HepG2 (cell line): ENCODE measurements at regions not wholly inside any gene's neighbourhood (a gene's known extent, or its start where the extent isn't known, plus 50 kb on each side); places are given as distances from the start of the nearest gene placed in this dataset.

ENCODE experiments used
- ATAC-seq: fragments of 200-7000 bp; cut with Tn5 transposase; 3 replicates; pipeline ENCODE4 v1.9.1; 2020; ENCODE audit warnings: mild to moderate bottlenecking, moderate library complexity
- BruUV-seq: library from RNA; stranded (reverse); fragments of 400-500 nt; replicated peaks from 2 replicates; lab custom pipeline; 2021; lab: Mats Ljungman, UMichigan
- CTCF ChIA-PET: fragments of 300-600 bp; formaldehyde crosslinking; extraction: SDS; loops from one replicate; lab custom pipeline; 2021; ENCODE audit warnings: low total read pairs, inconsistent platforms, low intra/inter-chr PET ratio; lab: Yijun Ruan, JAX
- POLR2A ChIA-PET: fragments of 350-600 bp; sonication (Branson Sonifier 250); formaldehyde crosslinking; loops from one replicate; lab custom pipeline; 2020; ENCODE audit warnings: antibody characterized with exemption, inconsistent platforms; lab: Yijun Ruan, JAX
- DNase-seq: peaks from one replicate; pipeline ENCODE4 v3.0.0-alpha.2; 2015; ENCODE audit warnings: low spot score
- FAIRE-seq: peaks from 3 replicates; lab custom pipeline; 2011; peaks lifted over from hg19 to GRCh38; lab: Jason Lieb, UNC
- H2AFZ ChIP-seq: one replicate; pipeline ENCODE4 v1.6.1; 2011; ENCODE audit warnings: low read length, inconsistent platforms
- H3K27ac ChIP-seq: fragments of 300-600 bp; 3 replicates; pipeline ENCODE4 v1.8.0; 2011; ENCODE audit warnings: mixed run types, mild to moderate bottlenecking, mixed read lengths, low read length, inconsistent platforms; ENCODE audit not compliant: insufficient read depth; ENCODE audit errors: extremely low read length
- H3K27me3 ChIP-seq, 2 experiments: fragments of 200-600 bp in 1 of 2; 2 replicates in 1 of 2; 3 replicates in 1 of 2; pipeline versions ENCODE4 v1.6.0 to v1.8.0; 2011; ENCODE audit warnings: low read length in 2 of 2, mild to moderate bottlenecking in 2 of 2, moderate library complexity in 2 of 2, inconsistent platforms in 1 of 2; ENCODE audit not compliant: insufficient read depth in 2 of 2, control insufficient read depth in 1 of 2
- H3K36me3 ChIP-seq, 2 experiments: fragments of 200-600 bp in 1 of 2; replicated peaks in 1 of 2; 2 replicates in 1 of 2; 3 replicates in 1 of 2; pipeline versions ENCODE4 v1.5.1 to v1.8.0; 2011; ENCODE audit warnings: low read length in 2 of 2, inconsistent platforms in 1 of 2; ENCODE audit not compliant: insufficient read depth in 2 of 2, control insufficient read depth in 1 of 2
- H3K4me1 ChIP-seq: 2 replicates; pipeline ENCODE4 v1.5.1; 2012; ENCODE audit warnings: low read length, inconsistent platforms; ENCODE audit not compliant: insufficient read depth
- H3K4me2 ChIP-seq: 2 replicates; pipeline ENCODE4 v1.6.0; 2011; ENCODE audit warnings: low read depth, low read length, inconsistent platforms
- H3K4me3 ChIP-seq, 3 experiments: fragments of 200-600 bp in 1 of 3; sonication (generic), shearing (Covaris generic) in 1 of 3; replicated peaks in 1 of 3; 2 replicates each; pipeline ENCODE4 v1.5.1; 2011 to 2016; ENCODE audit warnings: low read length in 3 of 3, inconsistent platforms in 2 of 3, low read depth in 2 of 3, mild to moderate bottlenecking in 2 of 3, control low read depth in 1 of 3, mixed read lengths in 1 of 3; ENCODE audit not compliant: insufficient read depth in 1 of 3
- H3K79me2 ChIP-seq: one replicate; pipeline ENCODE4 v1.6.1; 2011; ENCODE audit warnings: low read length, inconsistent platforms; ENCODE audit not compliant: insufficient read depth
- H3K9ac ChIP-seq: 2 replicates; pipeline ENCODE4 v1.6.0; 2011; ENCODE audit warnings: mild to moderate bottlenecking, low read depth, low read length, inconsistent platforms; ENCODE audit not compliant: insufficient read depth
- H3K9me3 ChIP-seq: 2 replicates; pipeline ENCODE4 v1.5.1; 2012; ENCODE audit warnings: mild to moderate bottlenecking, low read length
- H4K20me1 ChIP-seq: 2 replicates; pipeline ENCODE4 v1.6.0; 2011; ENCODE audit warnings: inconsistent platforms, mild to moderate bottlenecking, low read length, moderate library complexity; ENCODE audit not compliant: insufficient read depth
- GTF3A ChIP-seq: sonication (generic); formaldehyde crosslinking; conservative IDR thresholded peaks from 2 replicates; pipeline ENCODE4 v1.4.0; 2020; ENCODE audit warnings: mild to moderate bottlenecking, missing genetic modification reagents
- MXD4 ChIP-seq: IDR thresholded peaks from 2 replicates; pipeline ENCODE4 v1.6.1; 2016; ENCODE audit warnings: mild to moderate bottlenecking, missing biosample characterization, missing genetic modification reagents
- PBX2 ChIP-seq: IDR thresholded peaks from 2 replicates; pipeline ENCODE4 v1.6.1; 2016; ENCODE audit warnings: control low read depth
- PBX3 ChIP-seq: sonication (generic); formaldehyde crosslinking; IDR thresholded peaks from 2 replicates; pipeline ENCODE4 v1.8.1; 2023; ENCODE audit warnings: missing genetic modification reagents, inconsistent platforms, borderline replicate concordance
- SCMH1 ChIP-seq: sonication (generic); formaldehyde crosslinking; IDR thresholded peaks from 2 replicates; pipeline ENCODE4 v1.9.0; 2021; ENCODE audit warnings: missing genetic modification reagents, mild to moderate bottlenecking, borderline replicate concordance
- SIX4 ChIP-seq: sonication (generic); formaldehyde crosslinking; IDR thresholded peaks from 2 replicates; pipeline ENCODE4 v1.4.0; 2020; ENCODE audit warnings: missing genetic modification reagents
- ZNF12 ChIP-seq: sonication (generic); formaldehyde crosslinking; IDR thresholded peaks from 2 replicates; pipeline ENCODE4 v1.5.0; 2020; ENCODE audit warnings: missing genetic modification reagents
- ZNF138 ChIP-seq: sonication (generic); formaldehyde crosslinking; IDR thresholded peaks from 2 replicates; pipeline ENCODE4 v1.5.0; 2020; ENCODE audit warnings: mild to moderate bottlenecking, low read depth, missing genetic modification reagents
- ZNF749 ChIP-seq: sonication (generic); formaldehyde crosslinking; IDR thresholded peaks from 2 replicates; pipeline ENCODE4 v1.8.0; 2022; ENCODE audit warnings: mild to moderate bottlenecking, missing genetic modification reagents, moderate library complexity, borderline replicate concordance
- ZNF790 ChIP-seq: sonication (generic); formaldehyde crosslinking; IDR thresholded peaks from 2 replicates; pipeline ENCODE4 v1.8.0; 2022; ENCODE audit warnings: missing genetic modification reagents, mild to moderate bottlenecking, borderline replicate concordance
- WGBS: methylation state at CpG from one replicate; pipeline ENCODE4 v1.1.6; 2017; ENCODE audit warnings: low lambda C conversion rate; 5-methylcytosine and 5-hydroxymethylcytosine counted together
- in situ Hi-C: cut with HindIII; loops from 2 replicates; pipeline ENCODE4 v1.10.0; 2017; ENCODE audit warnings: low pct_unique_long_range_greater_than_20kb; ENCODE audit not compliant: extremely low pct_ligation_motif_present
- intact Hi-C: fragments of 100-400 bp; cut with micrococcal nuclease; formaldehyde crosslinking; loops from one replicate; pipeline ENCODE4 v1.10.0; 2022; ENCODE audit not compliant: unreplicated experiment

GRCh38 chr18:22268641-22269128 is 99.3 kb downstream of the GATA6 start:
- Histone ChIP-seq H3K9me3 (no peaks in the 10 kb centered on the region), H3K4me3 (no peak overlapping the region), H3K4me2 (no peak overlapping the region), H3K27me3 (no peaks in the 10 kb centered on the region; a peak in 2 of 5 replicates), H3K9ac (no peak overlapping the region), H3K27ac (no peak overlapping the region), H2AFZ (no peak overlapping the region), H3K4me1 (no peaks in the 10 kb centered on the region)
- in situ Hi-C loops, result no loop called here
- no peak for DNase-seq
- ChIA-PET CTCF (no interaction called here), POLR2A (no interaction called here)
- TF ChIP-seq GTF3A (CRISPR knock-in tag) (no peak), PBX2 (no peak), SIX4 (CRISPR knock-in tag) (no peak), ZNF138 (CRISPR knock-in tag) (no peak)
- TF ChIP-seq, all 625 proteins: peak for 0
- WGBS, result 23% methylated on average over 4 of the region's 4 CpGs
- intact Hi-C loops, result no loop called here
- no peaks in the 10 kb centered on the region for H3K36me3 ChIP-seq
- H3K79me2 ChIP-seq, result no peaks in the 10 kb centered on the region
- ATAC-seq, result no peak
- no peaks in the 10 kb centered on the region for H4K20me1 ChIP-seq
- no peak for FAIRE-seq
- no TSS peak for BruUV-seq

GRCh38 chr18:22267697-22268096 is 98.3 kb downstream of the GATA6 start:
- ChIA-PET CTCF (no interaction called here), POLR2A (no interaction called here)
- TF ChIP-seq ZNF749, result no peak
- no peak for TF ChIP-seq SCMH1
- TF ChIP-seq ZNF12 (CRISPR knock-in tag), result no peak
- TF ChIP-seq ZNF790 (CRISPR knock-in tag), result no peak
- TF ChIP-seq PBX3 (CRISPR knock-in tag), result no peak
- TF ChIP-seq MXD4 (CRISPR knock-in tag), result no peak
- Histone ChIP-seq H3K9me3 (no peaks in the 10 kb centered on the region), H3K27me3 (no peaks in the 10 kb centered on the region; a peak in 2 of 5 replicates), H3K36me3 (no peaks in the 10 kb centered on the region), H3K79me2 (no peaks in the 10 kb centered on the region), H2AFZ (no peak overlapping the region), H3K4me3 (no peak overlapping the region), H3K9ac (no peak overlapping the region), H3K4me2 (no peak overlapping the region), H3K27ac (no peak overlapping the region), H4K20me1 (no peaks in the 10 kb centered on the region), H3K4me1 (no peaks in the 10 kb centered on the region)
- no TSS peak for BruUV-seq
- 0% methylated on average over 8 of the region's 8 CpGs for WGBS
- intact Hi-C loops (no loop called here), in situ Hi-C loops (no loop called here)
- ATAC-seq, result no peak
- DNase-seq, result no peak
- FAIRE-seq, result no peak
